IMR-90 (cell line): ENCODE measurements at regions not wholly inside any gene's neighbourhood (a gene's known extent, or its start where the extent isn't known, plus 50 kb on each side); places are given as distances from the start of the nearest gene placed in this dataset.

Experiments
- ATAC-seq: fragments of 200-7000 bp; cut with Tn5 transposase; 2 replicates; pipeline ENCODE4 v1.9.1; 2020; ENCODE audit warnings: low read depth, mild to moderate bottlenecking, moderate library complexity
- BruUV-seq: library from RNA; stranded (reverse); fragments of 400-500 nt; replicated peaks from 2 replicates; lab custom pipeline; 2021; lab: Mats Ljungman, UMichigan
- CTCF ChIA-PET: fragments of 300-600 bp; formaldehyde crosslinking; extraction: SDS; loops from one replicate; lab custom pipeline; 2021; ENCODE audit warnings: antibody characterized with exemption; lab: Yijun Ruan, JAX
- POLR2A ChIA-PET: fragments of 300-600 bp; sonication (Branson Sonifier 250); formaldehyde crosslinking; loops from one replicate; lab custom pipeline; 2022; ENCODE audit warnings: antibody characterized with exemption; ENCODE audit not compliant: unreplicated experiment; lab: Charles Lee
- DNase-seq: peaks from one replicate; pipeline ENCODE4 v3.0.0; 2013
- H2AFZ ChIP-seq: replicated peaks from 2 replicates; pipeline ENCODE3; 2013; ENCODE audit warnings: low read length, mild to moderate bottlenecking; ENCODE audit not compliant: poor library complexity
- H2AK5ac ChIP-seq: 2 replicates; pipeline ENCODE4 v1.6.1; 2013; ENCODE audit warnings: low read depth, low read length, inconsistent platforms
- H2AK9ac ChIP-seq: replicated peaks from 2 replicates; pipeline ENCODE3; 2013; ENCODE audit warnings: mild to moderate bottlenecking, low read depth, low read length, moderate library complexity; ENCODE audit not compliant: poor library complexity
- H2BK120ac ChIP-seq: 2 replicates; pipeline ENCODE4 v1.6.1; 2013; ENCODE audit warnings: low read depth, low read length, inconsistent platforms
- H2BK15ac ChIP-seq: 3 replicates; pipeline ENCODE4 v1.6.1; 2013; ENCODE audit warnings: low read depth, low read length, inconsistent platforms
- H2BK20ac ChIP-seq: 2 replicates; pipeline ENCODE4 v1.6.1; 2013; ENCODE audit warnings: low read depth, mild to moderate bottlenecking, inconsistent platforms, low read length, moderate library complexity
- H2BK5ac ChIP-seq: 2 replicates; pipeline ENCODE4 v1.6.1; 2013; ENCODE audit warnings: mild to moderate bottlenecking, low read depth, low read length, inconsistent platforms; ENCODE audit not compliant: poor library complexity, severe bottlenecking
- H3K14ac ChIP-seq: replicated peaks from 2 replicates; pipeline ENCODE4 v1.6.1; 2013; ENCODE audit warnings: low read depth, low read length, inconsistent platforms
- H3K18ac ChIP-seq: 2 replicates; pipeline ENCODE4 v1.6.1; 2013; ENCODE audit warnings: low read depth, low read length, control low read depth
- H3K23ac ChIP-seq: 2 replicates; pipeline ENCODE4 v1.6.1; 2013; ENCODE audit warnings: low read depth, low read length, inconsistent platforms
- H3K27ac ChIP-seq: 2 replicates; pipeline ENCODE4 v1.5.1; 2013; ENCODE audit warnings: mild to moderate bottlenecking, control low read depth, low read length; ENCODE audit not compliant: insufficient read depth
- H3K27me3 ChIP-seq: 2 replicates; pipeline ENCODE4 v1.6.1; 2013; ENCODE audit warnings: low read length; ENCODE audit not compliant: control insufficient read depth, insufficient read depth
- H3K36me3 ChIP-seq: 2 replicates; pipeline ENCODE4 v1.6.1; 2013; ENCODE audit warnings: low read length, mixed read lengths; ENCODE audit not compliant: control insufficient read depth, insufficient read depth
- H3K4ac ChIP-seq: 2 replicates; pipeline ENCODE4 v1.6.1; 2013; ENCODE audit warnings: low read depth, low read length, inconsistent platforms
- H3K4me1 ChIP-seq: 2 replicates; pipeline ENCODE4 v1.6.1; 2013; ENCODE audit warnings: low read length, mixed read lengths; ENCODE audit not compliant: control insufficient read depth, insufficient read depth
- H3K4me2 ChIP-seq: 2 replicates; pipeline ENCODE4 v1.6.1; 2013; ENCODE audit warnings: low read depth, mild to moderate bottlenecking, control low read depth, low read length, moderate library complexity
- H3K4me3 ChIP-seq: 2 replicates; pipeline ENCODE4 v1.5.1; 2013; ENCODE audit warnings: low read depth, mild to moderate bottlenecking, control low read depth, low read length, moderate library complexity; ENCODE audit not compliant: insufficient read depth
- H3K56ac ChIP-seq: 2 replicates; pipeline ENCODE4 v1.6.1; 2013; ENCODE audit warnings: low read length, inconsistent platforms; ENCODE audit not compliant: insufficient read depth; ENCODE audit errors: extremely low read depth
- H3K79me1 ChIP-seq, 2 experiments: 2 replicates each; pipeline ENCODE4 v1.6.1; 2013; ENCODE audit warnings: low read length in 2 of 2, inconsistent platforms in 1 of 2, low read depth in 1 of 2
- H3K9ac ChIP-seq: 2 replicates; pipeline ENCODE4 v1.6.1; 2013; ENCODE audit warnings: low read depth, low read length, control low read depth
- H3K9me1 ChIP-seq: 2 replicates; pipeline ENCODE4 v1.6.1; 2013; ENCODE audit warnings: low read length, inconsistent platforms; ENCODE audit not compliant: insufficient read depth
- H3K9me3 ChIP-seq: 2 replicates; pipeline ENCODE4 v1.6.1; 2013; ENCODE audit warnings: low read length; ENCODE audit not compliant: control insufficient read depth, insufficient read depth
- H4K20me1 ChIP-seq: 2 replicates; pipeline ENCODE4 v1.6.1; 2013; ENCODE audit warnings: low read length, inconsistent platforms; ENCODE audit not compliant: insufficient read depth
- H4K5ac ChIP-seq: 2 replicates; pipeline ENCODE4 v1.6.1; 2013; ENCODE audit warnings: mild to moderate bottlenecking, low read depth, low read length, control low read depth
- H4K8ac ChIP-seq, 2 experiments: 2 replicates each; pipeline ENCODE4 v1.6.1; 2013; ENCODE audit warnings: low read depth in 2 of 2, low read length in 2 of 2, control low read depth in 1 of 2, inconsistent platforms in 1 of 2
- H4K91ac ChIP-seq: 2 replicates; pipeline ENCODE4 v1.6.1; 2013; ENCODE audit warnings: low read depth, low read length, inconsistent platforms; ENCODE audit not compliant: insufficient read depth
- CEBPB ChIP-seq: IDR thresholded peaks from 2 replicates; pipeline ENCODE4 v1.6.1; 2012; ENCODE audit warnings: low read depth, low read length, improper control_type of control experiment
- CHD1 ChIP-seq: IDR thresholded peaks from 2 replicates; pipeline ENCODE4 v1.6.1; 2012; ENCODE audit warnings: low read depth, low read length, improper control_type of control experiment
- FOS ChIP-seq: fragments of 150-350 bp; IDR thresholded peaks from 2 replicates; pipeline ENCODE4 v1.6.1; 2016; ENCODE audit warnings: low read depth, low read length
- MAFK ChIP-seq: IDR thresholded peaks from 2 replicates; pipeline ENCODE4 v1.6.1; 2012; ENCODE audit warnings: low read depth, low read length, improper control_type of control experiment
- MXI1 ChIP-seq: IDR thresholded peaks from 2 replicates; pipeline ENCODE4 v1.6.1; 2012; ENCODE audit warnings: low read depth, mild to moderate bottlenecking, low read length, moderate library complexity, borderline replicate concordance
- RCOR1 ChIP-seq: IDR thresholded peaks from 2 replicates; pipeline ENCODE4 v1.6.1; 2012; ENCODE audit warnings: mild to moderate bottlenecking, low read length, improper control_type of control experiment; ENCODE audit not compliant: insufficient replicate concordance
- RFX5 ChIP-seq: IDR thresholded peaks from 2 replicates; pipeline ENCODE4 v1.8.0; 2012; ENCODE audit warnings: low read depth, mild to moderate bottlenecking, low read length, moderate library complexity
- WGBS, 2 experiments: methylation state at CpG; one replicate each; pipeline versions ENCODE4 v1.1.5 to v1.1.7; 2013; ENCODE audit warnings: missing lambda C conversion rate in 2 of 2; ENCODE audit not compliant: insufficient read length in 1 of 2; ENCODE audit errors: extremely low coverage in 2 of 2; 5-methylcytosine and 5-hydroxymethylcytosine counted together
- dilution Hi-C: fragments of 300-500 bp; cut with HindIII; formaldehyde crosslinking; loops from one replicate; pipeline ENCODE4 v1.14.3; 2018; ENCODE audit warnings: low sequenced_read_pairs; ENCODE audit not compliant: unreplicated experiment
- in situ Hi-C: fragments of 300-500 bp; cut with MboI; formaldehyde crosslinking; loops from 3 replicates; pipeline ENCODE4 v1.14.3; 2019; ENCODE audit warnings: low sequenced_read_pairs, inconsistent platforms, mixed read lengths
- intact Hi-C: fragments of 100-400 bp; cut with micrococcal nuclease; formaldehyde crosslinking; loops from 2 replicates; pipeline ENCODE4 v1.10.0; 2022
- TF ChIP-seq, protein P1 (sequence below): conservative IDR thresholded peaks from 2 replicates; pipeline ENCODE4 v1.5.1; 2012; ENCODE audit warnings: mild to moderate bottlenecking, low read depth, low read length, improper control_type of control experiment
- TF ChIP-seq, protein P2 (sequence below): fragments of 150-350 bp; IDR thresholded peaks from 2 replicates; pipeline ENCODE4 v1.6.1; 2017; ENCODE audit warnings: mild to moderate bottlenecking, antibody characterized with exemption, low read length, low read depth
- TF ChIP-seq, protein P3 (sequence below): fragments of 150-350 bp; IDR thresholded peaks from 2 replicates; pipeline ENCODE4 v1.6.1; 2016; ENCODE audit warnings: low read depth, mild to moderate bottlenecking, low read length, moderate library complexity, borderline replicate concordance

- Histone ChIP-seq H3K79me1 (no peaks in the 10 kb centered on the region), H3K4me3 (no peak overlapping the region), H3K4me2 (no peak overlapping the region), H3K18ac (no peak overlapping the region), H2BK5ac (no peak overlapping the region), H2BK120ac (no peak overlapping the region), H3K27me3 (no peaks in the 10 kb centered on the region), H4K5ac (no peak overlapping the region), H4K20me1 (no peaks in the 10 kb centered on the region), H2AFZ (no peak overlapping the region), H4K91ac (no peak overlapping the region), H2BK15ac (no peak overlapping the region), H3K27ac (no peak overlapping the region), H3K14ac (no peak overlapping the region), H3K9me1 (no peaks in the 10 kb centered on the region), H3K23ac (no peak overlapping the region), H3K4ac (no peak overlapping the region), H4K8ac (no peak overlapping the region), H3K9me3 (no peaks in the 10 kb centered on the region), H2AK9ac (no peak overlapping the region), H3K56ac (no peak overlapping the region), H3K9ac (no peak overlapping the region), H2AK5ac (no peak overlapping the region), H2BK20ac (no peak overlapping the region), H3K4me1 (no peaks in the 10 kb centered on the region), H3K36me3 (no peaks in the 10 kb centered on the region)
- DNase-seq (no peak), ATAC-seq (no peak)
- TF ChIP-seq CHD1 (no peak), MAFK (no peak), RFX5 (no peak), FOS (no peak), CEBPB (no peak), MXI1 (no peak), RCOR1 (no peak)
- TF ChIP-seq, protein P1, sequence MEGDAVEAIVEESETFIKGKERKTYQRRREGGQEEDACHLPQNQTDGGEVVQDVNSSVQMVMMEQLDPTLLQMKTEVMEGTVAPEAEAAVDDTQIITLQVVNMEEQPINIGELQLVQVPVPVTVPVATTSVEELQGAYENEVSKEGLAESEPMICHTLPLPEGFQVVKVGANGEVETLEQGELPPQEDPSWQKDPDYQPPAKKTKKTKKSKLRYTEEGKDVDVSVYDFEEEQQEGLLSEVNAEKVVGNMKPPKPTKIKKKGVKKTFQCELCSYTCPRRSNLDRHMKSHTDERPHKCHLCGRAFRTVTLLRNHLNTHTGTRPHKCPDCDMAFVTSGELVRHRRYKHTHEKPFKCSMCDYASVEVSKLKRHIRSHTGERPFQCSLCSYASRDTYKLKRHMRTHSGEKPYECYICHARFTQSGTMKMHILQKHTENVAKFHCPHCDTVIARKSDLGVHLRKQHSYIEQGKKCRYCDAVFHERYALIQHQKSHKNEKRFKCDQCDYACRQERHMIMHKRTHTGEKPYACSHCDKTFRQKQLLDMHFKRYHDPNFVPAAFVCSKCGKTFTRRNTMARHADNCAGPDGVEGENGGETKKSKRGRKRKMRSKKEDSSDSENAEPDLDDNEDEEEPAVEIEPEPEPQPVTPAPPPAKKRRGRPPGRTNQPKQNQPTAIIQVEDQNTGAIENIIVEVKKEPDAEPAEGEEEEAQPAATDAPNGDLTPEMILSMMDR = no peak
- TF ChIP-seq, protein P2, sequence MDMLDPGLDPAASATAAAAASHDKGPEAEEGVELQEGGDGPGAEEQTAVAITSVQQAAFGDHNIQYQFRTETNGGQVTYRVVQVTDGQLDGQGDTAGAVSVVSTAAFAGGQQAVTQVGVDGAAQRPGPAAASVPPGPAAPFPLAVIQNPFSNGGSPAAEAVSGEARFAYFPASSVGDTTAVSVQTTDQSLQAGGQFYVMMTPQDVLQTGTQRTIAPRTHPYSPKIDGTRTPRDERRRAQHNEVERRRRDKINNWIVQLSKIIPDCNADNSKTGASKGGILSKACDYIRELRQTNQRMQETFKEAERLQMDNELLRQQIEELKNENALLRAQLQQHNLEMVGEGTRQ = no peak
- TF ChIP-seq, protein P3, sequence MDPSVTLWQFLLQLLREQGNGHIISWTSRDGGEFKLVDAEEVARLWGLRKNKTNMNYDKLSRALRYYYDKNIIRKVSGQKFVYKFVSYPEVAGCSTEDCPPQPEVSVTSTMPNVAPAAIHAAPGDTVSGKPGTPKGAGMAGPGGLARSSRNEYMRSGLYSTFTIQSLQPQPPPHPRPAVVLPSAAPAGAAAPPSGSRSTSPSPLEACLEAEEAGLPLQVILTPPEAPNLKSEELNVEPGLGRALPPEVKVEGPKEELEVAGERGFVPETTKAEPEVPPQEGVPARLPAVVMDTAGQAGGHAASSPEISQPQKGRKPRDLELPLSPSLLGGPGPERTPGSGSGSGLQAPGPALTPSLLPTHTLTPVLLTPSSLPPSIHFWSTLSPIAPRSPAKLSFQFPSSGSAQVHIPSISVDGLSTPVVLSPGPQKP = no peak
- WGBS, 2 experiments = no CpG with 5 or more reads among the region's 2 CpGs
- dilution Hi-C loops = no loop called here
- CTCF ChIA-PET = no interaction called here
- POLR2A ChIA-PET = no interaction called here
- intact Hi-C loops = no loop called here
- BruUV-seq = no TSS peak
- in situ Hi-C loops = no loop called here
Measured at GRCh38 chr2:139225961-139226360, 445.8 kb upstream of the NXPH2 start.
